ENCODE measurements at regions not wholly inside any gene's neighbourhood (a gene's known extent, or its start where the extent isn't known, plus 50 kb on each side); places are given as distances from the start of the nearest gene placed in this dataset.

GRCh38 chr5:2482778-2483177 is 268.7 kb downstream of the IRX2 start:
- H3K27me3 ChIP-seq (ENCODE audit: insufficient read depth, low read depth, low read length), result no peaks in the 10 kb centered on the region
- no peaks in the 10 kb centered on the region for H4K20me1 ChIP-seq (ENCODE audit: insufficient read depth)
- H3K79me2 ChIP-seq (replicated peaks; ENCODE audit: insufficient read depth, low read length), result no peaks in the 10 kb centered on the region
- no peaks in the 10 kb centered on the region for H3F3A ChIP-seq (ENCODE audit: insufficient read depth, low read length, poor library complexity, severe bottlenecking)
- no peak overlapping the region for H3K4me2 ChIP-seq (ENCODE audit: low read length)
- no peaks in the 10 kb centered on the region for H3K9me2 ChIP-seq (ENCODE audit: insufficient read depth, low read length)
- H3K9ac ChIP-seq (ENCODE audit: low read length), result no peak overlapping the region
- no peak for TF ChIP-seq EZH2 (IDR thresholded peaks at IDR 0.05; ENCODE audit: borderline replicate concordance, insufficient read depth, low read length, poor library complexity, severe bottlenecking)
- TF ChIP-seq MXI1 (conservative IDR thresholded peaks at IDR 0.05; ENCODE audit: poor library complexity, severe bottlenecking), result no peak
- no peak for TF ChIP-seq SMC3 (conservative IDR thresholded peaks at IDR 0.05; ENCODE audit: poor library complexity)
- H3K27ac ChIP-seq (ENCODE audit: low read length), result no peak overlapping the region
- H3K36me3 ChIP-seq (ENCODE audit: insufficient read depth, low read length), result no peaks in the 10 kb centered on the region
- no peak overlapping the region for H2AFZ ChIP-seq (ENCODE audit: low read depth, low read length)
- no peak overlapping the region for H3K4me3 ChIP-seq (ENCODE audit: low read length)
- peaks cover 5% of the 10 kb centered on the region for H3K9me3 ChIP-seq (ENCODE audit: low read length)

- Histone ChIP-seq H3K4me3 (ENCODE audit: low read length) (no peak overlapping the region), H3K9me2 (ENCODE audit: insufficient read depth, low read length) (no peaks in the 10 kb centered on the region)
- TF ChIP-seq CTCF (IDR thresholded peaks at IDR 0.05; ENCODE audit: poor library complexity, severe bottlenecking), result no peak
- TF ChIP-seq TAF1 (IDR thresholded peaks at IDR 0.05; ENCODE audit: low read depth), result no peak
- TF ChIP-seq REST (IDR thresholded peaks at IDR 0.05; ENCODE audit: borderline replicate concordance), result no peak
- TF ChIP-seq RAD21 (conservative IDR thresholded peaks at IDR 0.05), result no peak
- no peak for TF ChIP-seq POLR2AphosphoS5 (IDR thresholded peaks at IDR 0.05)
- TF ChIP-seq MXI1 (conservative IDR thresholded peaks at IDR 0.05; ENCODE audit: poor library complexity, severe bottlenecking), result no peak
- TF ChIP-seq EP300 (conservative IDR thresholded peaks at IDR 0.05; ENCODE audit: poor library complexity, severe bottlenecking), result no peak
- TF ChIP-seq SMC3 (conservative IDR thresholded peaks at IDR 0.05; ENCODE audit: poor library complexity), result no peak
- TF ChIP-seq EZH2 (IDR thresholded peaks at IDR 0.05; ENCODE audit: borderline replicate concordance, insufficient read depth, low read length, poor library complexity, severe bottlenecking), result no peak
Observed at GRCh38 chr5:2480871-2481270, 270.6 kb downstream of the IRX2 start.

GRCh38 chr5:2475902-2476301 is 275.6 kb downstream of the IRX2 start:
- no peak overlapping the region for H3K4me3 ChIP-seq (ENCODE audit: low read length)
- no peak overlapping the region for H3K27ac ChIP-seq (ENCODE audit: low read length)
- no peaks in the 10 kb centered on the region for H3K79me2 ChIP-seq (replicated peaks; ENCODE audit: insufficient read depth, low read length)
- TF ChIP-seq MXI1 (conservative IDR thresholded peaks at IDR 0.05; ENCODE audit: poor library complexity, severe bottlenecking), result no peak
- TF ChIP-seq SMC3 (conservative IDR thresholded peaks at IDR 0.05; ENCODE audit: poor library complexity), result no peak
- no peak for TF ChIP-seq POLR2AphosphoS5 (IDR thresholded peaks at IDR 0.05)
- TF ChIP-seq REST (IDR thresholded peaks at IDR 0.05; ENCODE audit: borderline replicate concordance), result no peak
- no peak for TF ChIP-seq RAD21 (conservative IDR thresholded peaks at IDR 0.05)
- no peak for TF ChIP-seq EP300 (conservative IDR thresholded peaks at IDR 0.05; ENCODE audit: poor library complexity, severe bottlenecking)
- TF ChIP-seq EZH2 (IDR thresholded peaks at IDR 0.05; ENCODE audit: borderline replicate concordance, insufficient read depth, low read length, poor library complexity, severe bottlenecking), result no peak
- no peaks in the 10 kb centered on the region for H3K27me3 ChIP-seq (ENCODE audit: insufficient read depth, low read depth, low read length)
- H3K36me3 ChIP-seq (ENCODE audit: insufficient read depth, low read length), result no peaks in the 10 kb centered on the region
- no peaks in the 10 kb centered on the region for H3K9me3 ChIP-seq (ENCODE audit: low read length)
- H3K4me2 ChIP-seq (ENCODE audit: low read length), result no peak overlapping the region
- H2AFZ ChIP-seq (ENCODE audit: low read depth, low read length), result no peak overlapping the region
- no peak overlapping the region for H3K9ac ChIP-seq (ENCODE audit: low read length)
- H3F3A ChIP-seq (ENCODE audit: insufficient read depth, low read length, poor library complexity, severe bottlenecking), result no peaks in the 10 kb centered on the region
- no peaks in the 10 kb centered on the region for H3K9me2 ChIP-seq (ENCODE audit: insufficient read depth, low read length)
- H4K20me1 ChIP-seq (ENCODE audit: insufficient read depth), result no peaks in the 10 kb centered on the region

More at GRCh38 chr5:2480871-2481270, 270.6 kb downstream of the IRX2 start:
- Histone ChIP-seq H3K4me2 (ENCODE audit: low read length) (no peak overlapping the region), H3K79me2 (replicated peaks; ENCODE audit: insufficient read depth, low read length) (no peaks in the 10 kb centered on the region), H3K27me3 (ENCODE audit: insufficient read depth, low read depth, low read length) (no peaks in the 10 kb centered on the region), H3K9me3 (ENCODE audit: low read length) (peaks cover 5% of the 10 kb centered on the region), H3K27ac (ENCODE audit: low read length) (no peak overlapping the region), H3F3A (ENCODE audit: insufficient read depth, low read length, poor library complexity, severe bottlenecking) (no peaks in the 10 kb centered on the region), H4K20me1 (ENCODE audit: insufficient read depth) (no peaks in the 10 kb centered on the region), H3K9ac (ENCODE audit: low read length) (no peak overlapping the region), H2AFZ (ENCODE audit: low read depth, low read length) (no peak overlapping the region), H3K36me3 (ENCODE audit: insufficient read depth, low read length) (no peaks in the 10 kb centered on the region)

Data from neural cell (in vitro differentiated cells).